H4 (cell line): ENCODE measurements at regions not wholly inside any gene's neighbourhood (a gene's known extent, or its start where the extent isn't known, plus 50 kb on each side); places are given as distances from the start of the nearest gene placed in this dataset.
A peak's percentile ranks its signal among the peaks of the same experiment; 100 is the strongest.

Source experiments
- DNase-seq: peaks from one replicate; pipeline ENCODE4 v3.0.0-alpha.2; 2015; ENCODE audit warnings: low spot score

- no peak for DNase-seq
Measured at GRCh38 chr10:1894912-1895311, 157.6 kb upstream of the ADARB2 start.

GRCh38 chr10:1893941-1894340 lies 156.6 kb upstream of the ADARB2 start:
- no peak for DNase-seq

- no peak for DNase-seq
Measured at GRCh38 chr10:1886039-1886438, 148.7 kb upstream of the ADARB2 start.

- no peak for DNase-seq
Measured at GRCh38 chr10:1882728-1883127, 145.4 kb upstream of the ADARB2 start.

- no peak for DNase-seq
Measured at GRCh38 chr10:1882180-1882579, 144.9 kb upstream of the ADARB2 start.

- no peak for DNase-seq
Measured at GRCh38 chr10:1881636-1882035, 144.3 kb upstream of the ADARB2 start.

GRCh38 chr10:1874533-1874932 lies 137.2 kb upstream of the ADARB2 start:
- no peak for DNase-seq

GRCh38 chr10:1873661-1874315 lies 136.5 kb upstream of the ADARB2 start:
- no peak for DNase-seq

- no peak for DNase-seq
Measured at GRCh38 chr10:1872151-1872726, 134.9 kb upstream of the ADARB2 start.

- DNase-seq = no peak
Measured at GRCh38 chr10:1870491-1870890, 133.2 kb upstream of the ADARB2 start.

GRCh38 chr10:1869861-1870260 lies 132.5 kb upstream of the ADARB2 start:
- DNase-seq = no peak

GRCh38 chr10:1860351-1860750 lies 123.0 kb upstream of the ADARB2 start:
- DNase-seq = peak; percentile 27

GRCh38 chr10:1858547-1858946 lies 121.2 kb upstream of the ADARB2 start:
- no peak for DNase-seq

GRCh38 chr10:1858048-1858447 lies 120.7 kb upstream of the ADARB2 start:
- DNase-seq = no peak

GRCh38 chr10:1855911-1856310 lies 118.6 kb upstream of the ADARB2 start:
- no peak for DNase-seq

GRCh38 chr10:1854271-1854670 lies 116.9 kb upstream of the ADARB2 start:
- no peak for DNase-seq

- no peak for DNase-seq
Measured at GRCh38 chr10:1853801-1854200, 116.5 kb upstream of the ADARB2 start.

- no peak for DNase-seq
Measured at GRCh38 chr10:1852841-1853240, 115.5 kb upstream of the ADARB2 start.

GRCh38 chr10:1851762-1852161 lies 114.4 kb upstream of the ADARB2 start:
- no peak for DNase-seq

GRCh38 chr10:1850971-1851527 lies 113.7 kb upstream of the ADARB2 start:
- DNase-seq = no peak

- DNase-seq = no peak
Measured at GRCh38 chr10:1847361-1847760, 110.0 kb upstream of the ADARB2 start.

- no peak for DNase-seq
Measured at GRCh38 chr10:1846032-1846431, 108.7 kb upstream of the ADARB2 start.

GRCh38 chr10:1841759-1842158 lies 104.4 kb upstream of the ADARB2 start:
- no peak for DNase-seq

- no peak for DNase-seq
Measured at GRCh38 chr10:1829712-1830111, 92.4 kb upstream of the ADARB2 start.
